ENCODE measurements at regions not wholly inside any gene's neighbourhood (a gene's known extent, or its start where the extent isn't known, plus 50 kb on each side); places are given as distances from the start of the nearest gene placed in this dataset.

GRCh38 chr9:17967731-17968130, 388.9 kb downstream of the SH3GL2 start (continued):
- TF ChIP-seq SP140L (CRISPR knock-in tag; IDR thresholded peaks at IDR 0.05; ENCODE audit: borderline replicate concordance) (no peak), ZNF790 (CRISPR knock-in tag; IDR thresholded peaks at IDR 0.05; ENCODE audit: borderline replicate concordance) (no peak), ZNF768 (CRISPR knock-in tag; IDR thresholded peaks at IDR 0.05) (no peak)

GRCh38 chr9:17969232-17969631, 390.4 kb downstream of the SH3GL2 start:
- Histone ChIP-seq H3K27ac (ENCODE audit: extremely low read length, insufficient read depth, low read length) (no peak overlapping the region), H3K27me3 (ENCODE audit: control insufficient read depth in 1 of 2, insufficient read depth in 2 of 2, low read length in 2 of 2) (no peaks in the 10 kb centered on the region), H3K4me2 (ENCODE audit: low read depth, low read length) (no peak overlapping the region), H3K79me2 (ENCODE audit: insufficient read depth, low read length) (no peaks in the 10 kb centered on the region), H3K4me1 (ENCODE audit: insufficient read depth, low read length) (no peaks in the 10 kb centered on the region), H3K9ac (ENCODE audit: insufficient read depth, low read depth, low read length) (no peak overlapping the region), H3K36me3 (replicated peaks in 1 of 2; ENCODE audit: control insufficient read depth in 1 of 2, insufficient read depth in 2 of 2, low read length in 2 of 2) (no peaks in the 10 kb centered on the region), H3K9me3 (ENCODE audit: low read length) (no peaks in the 10 kb centered on the region), H2AFZ (ENCODE audit: low read length) (no peak overlapping the region), H4K20me1 (ENCODE audit: insufficient read depth, low read length) (no peaks in the 10 kb centered on the region), H3K4me3 (replicated peaks in 1 of 3; ENCODE audit: insufficient read depth in 1 of 3, low read depth in 2 of 3, low read length in 3 of 3) (no peak overlapping the region)
- DNase-seq (ENCODE audit: low spot score) (no peak), ATAC-seq (no peak), FAIRE-seq (no peak)
- intact Hi-C loops (cut with micrococcal nuclease; ENCODE audit: unreplicated experiment) = no loop called here
- ChIA-PET POLR2A (no interaction called here), CTCF (ENCODE audit: low intra/inter-chr PET ratio, low total read pairs) (no interaction called here)
- WGBS (ENCODE audit: low lambda C conversion rate) = 0% methylated on average over 1 of the region's 1 CpG
- in situ Hi-C loops (cut with HindIII; ENCODE audit: extremely low pct_ligation_motif_present, low pct_unique_long_range_greater_than_20kb) = no loop called here
- no TSS peak for BruUV-seq (replicated peaks)
- TF ChIP-seq YY1 (IDR thresholded peaks at IDR 0.05; ENCODE audit: insufficient read depth, insufficient replicate concordance, low read depth, low read length) = no peak
- TF ChIP-seq ZNF652 (CRISPR knock-in tag; IDR thresholded peaks at IDR 0.05; ENCODE audit: borderline replicate concordance, low read depth) = no peak
- no peak for TF ChIP-seq MTF1 (CRISPR knock-in tag; IDR thresholded peaks at IDR 0.05)
- TF ChIP-seq NR2F1 (CRISPR knock-in tag; IDR thresholded peaks at IDR 0.05) = no peak
- TF ChIP-seq ZNF264 (CRISPR knock-in tag; IDR thresholded peaks at IDR 0.05) = no peak
- TF ChIP-seq DPF2 (CRISPR knock-in tag; IDR thresholded peaks at IDR 0.05; ENCODE audit: borderline replicate concordance, low read depth) = no peak
- no peak for TF ChIP-seq MYPOP (CRISPR knock-in tag; IDR thresholded peaks at IDR 0.05)
- TF ChIP-seq RXRB (CRISPR knock-in tag; IDR thresholded peaks at IDR 0.05; ENCODE audit: borderline replicate concordance) = no peak
- TF ChIP-seq ZNF143 (CRISPR knock-in tag; IDR thresholded peaks at IDR 0.05) = no peak
- no peak for TF ChIP-seq ZNF513 (CRISPR knock-in tag; conservative IDR thresholded peaks at IDR 0.05)
- no peak for TF ChIP-seq MED8 (CRISPR knock-in tag; IDR thresholded peaks at IDR 0.05; ENCODE audit: insufficient replicate concordance)
- no peak for TF ChIP-seq HDAC6 (IDR thresholded peaks at IDR 0.05; ENCODE audit: low read depth, low read length)
- no peak for TF ChIP-seq ATAD3A (CRISPR knock-in tag; IDR thresholded peaks at IDR 0.05)
- TF ChIP-seq TGIF2 (CRISPR knock-in tag; IDR thresholded peaks at IDR 0.05) = no peak
- TF ChIP-seq IKZF5 (CRISPR knock-in tag; IDR thresholded peaks at IDR 0.05) = no peak
- no peak for TF ChIP-seq USF2 (IDR thresholded peaks at IDR 0.05; ENCODE audit: low read depth, low read length)
- no peak for TF ChIP-seq USF2 (CRISPR knock-in tag; IDR thresholded peaks at IDR 0.05; ENCODE audit: borderline replicate concordance)
- TF ChIP-seq GTF2F1 (IDR thresholded peaks at IDR 0.05; ENCODE audit: low read length) = no peak

Measured in HepG2 (cell line).